Right lobe of liver (tissue), 6 donors: ENCODE measurements at regions not wholly inside any gene's neighbourhood (a gene's known extent, or its start where the extent isn't known, plus 50 kb on each side); places are given as distances from the start of the nearest gene placed in this dataset.

Experiments
- ATAC-seq, 4 donors: fragments of 200-7000 bp; cut with Tn5 transposase; one replicate each; pipeline ENCODE4 v1.9.1; 2020; ENCODE audit warnings: mild to moderate bottlenecking in 4 of 4, moderate library complexity in 4 of 4
- DNase-seq, 3 donors: peaks; one replicate each; pipeline ENCODE4 v3.0.0-alpha.2; 2020
- H3K27ac ChIP-seq, 3 donors: fragments of 200-600 bp; one replicate each; pipeline ENCODE4 v1.8.0; 2022
- H3K27me3 ChIP-seq, 2 donors: fragments of 200-600 bp; one replicate each; pipeline ENCODE4 v1.8.0; 2022
- H3K36me3 ChIP-seq, 4 donors: fragments of 200-600 bp; sonication (generic) in 1 of 4; one replicate each; pipeline versions ENCODE4 v1.5.1 to v1.8.0; 2017 to 2022; ENCODE audit warnings: control low read depth in 1 of 4
- H3K4me1 ChIP-seq, 4 donors: fragments of 200-600 bp; sonication (generic) in 1 of 4; one replicate each; pipeline versions ENCODE4 v1.5.1 to v1.8.0; 2017 to 2022; ENCODE audit warnings: control low read depth in 1 of 4
- H3K4me3 ChIP-seq, 3 donors: fragments of 200-600 bp; one replicate each; pipeline ENCODE4 v1.8.0; 2022
- H3K9me3 ChIP-seq, 4 donors: fragments of 200-600 bp; sonication (generic) in 1 of 4; one replicate each; pipeline versions ENCODE4 v1.5.1 to v1.8.0; 2017 to 2022; ENCODE audit warnings: control low read depth in 1 of 4
- POLR2A ChIP-seq: fragments of 450-650 bp; IDR thresholded peaks from one replicate; pipeline ENCODE4 v1.6.1; 2017; ENCODE audit warnings: antibody characterized with exemption, mild to moderate bottlenecking
- WGBS: methylation state at CpG from one replicate; pipeline ENCODE4 v1.1.6; 2018; ENCODE audit warnings: low coverage, low lambda C conversion rate; ENCODE audit not compliant: insufficient coverage; ENCODE audit errors: missing lambda C conversion rate; 5-methylcytosine and 5-hydroxymethylcytosine counted together
- intact Hi-C, 2 donors: fragments of 100-400 bp; cut with DNase I; formaldehyde crosslinking; loops; one replicate each; pipeline versions ENCODE4 v1.11.2 to v1.14.1; 2022
- TF ChIP-seq, protein P1 (sequence below), 4 donors: fragments of 200-600 bp in 3 of 4; fragments of 450-650 bp in 1 of 4; IDR thresholded peaks; one replicate each; pipeline versions ENCODE4 v1.5.1 to v1.8.0; 2016 to 2022; ENCODE audit warnings: antibody characterized with exemption in 4 of 4, mild to moderate bottlenecking in 2 of 4
- donor health status: DM: no; HTN: yes; CAD: no.
- donor health status: DM: no; HTN: no; CAD: no.
- donor health status: DM: no; HTN: no; CAD: no.
- donor health status: DM: no; HTN: yes; CAD: no.
- donor health status: DM: no; HTN: yes; CAD: no.

DNA sequence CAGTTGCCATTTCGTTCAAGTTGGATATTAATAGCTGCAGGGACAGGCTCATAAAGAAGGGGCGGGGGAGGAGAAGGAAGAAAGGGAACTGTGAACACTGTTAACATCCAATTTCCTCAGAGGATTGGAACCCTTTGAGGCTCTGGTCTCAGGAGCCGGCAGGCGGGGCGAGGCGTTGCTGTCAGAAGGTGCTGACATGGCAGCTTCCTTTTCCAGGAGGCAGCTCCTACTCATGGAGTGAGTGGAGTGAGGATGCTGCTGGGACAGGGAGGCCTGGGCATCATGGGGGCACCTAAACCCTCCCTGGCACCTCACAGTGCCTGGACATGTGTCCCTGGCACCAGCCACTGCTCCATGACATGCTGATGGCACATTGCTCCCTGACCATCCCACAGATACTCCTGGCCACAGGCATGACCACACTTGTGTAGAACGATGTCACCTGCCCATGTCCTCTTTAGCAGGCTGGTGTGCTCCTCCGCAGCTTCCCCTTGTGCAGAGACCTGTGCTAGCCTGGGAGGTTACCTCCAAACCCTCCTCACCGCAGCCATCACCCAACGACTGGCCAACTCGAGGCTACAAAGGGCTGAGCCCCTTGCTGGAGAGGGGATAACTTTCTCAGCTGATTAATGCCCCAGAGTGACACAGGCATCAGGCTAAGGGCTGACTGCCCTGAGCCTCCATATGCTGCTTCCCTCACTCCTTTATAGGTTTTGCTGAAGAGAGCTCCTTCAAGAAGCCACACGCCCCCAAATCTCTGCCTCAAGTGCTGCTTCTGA is 79.6 kb upstream of the NECTIN1 start:
- Histone ChIP-seq H3K27me3 (no peaks in the 10 kb centered on the region), H3K9me3 (no peaks in the 10 kb centered on the region), H3K27ac (no peak overlapping the region), H3K36me3 (no peaks in the 10 kb centered on the region), H3K4me1 (no peaks in the 10 kb centered on the region), H3K4me3 (no peak overlapping the region)
- ATAC-seq (no peak), DNase-seq (no peak)
- 12% methylated on average over 5 of the region's 12 CpGs for WGBS
- TF ChIP-seq, protein P1, sequence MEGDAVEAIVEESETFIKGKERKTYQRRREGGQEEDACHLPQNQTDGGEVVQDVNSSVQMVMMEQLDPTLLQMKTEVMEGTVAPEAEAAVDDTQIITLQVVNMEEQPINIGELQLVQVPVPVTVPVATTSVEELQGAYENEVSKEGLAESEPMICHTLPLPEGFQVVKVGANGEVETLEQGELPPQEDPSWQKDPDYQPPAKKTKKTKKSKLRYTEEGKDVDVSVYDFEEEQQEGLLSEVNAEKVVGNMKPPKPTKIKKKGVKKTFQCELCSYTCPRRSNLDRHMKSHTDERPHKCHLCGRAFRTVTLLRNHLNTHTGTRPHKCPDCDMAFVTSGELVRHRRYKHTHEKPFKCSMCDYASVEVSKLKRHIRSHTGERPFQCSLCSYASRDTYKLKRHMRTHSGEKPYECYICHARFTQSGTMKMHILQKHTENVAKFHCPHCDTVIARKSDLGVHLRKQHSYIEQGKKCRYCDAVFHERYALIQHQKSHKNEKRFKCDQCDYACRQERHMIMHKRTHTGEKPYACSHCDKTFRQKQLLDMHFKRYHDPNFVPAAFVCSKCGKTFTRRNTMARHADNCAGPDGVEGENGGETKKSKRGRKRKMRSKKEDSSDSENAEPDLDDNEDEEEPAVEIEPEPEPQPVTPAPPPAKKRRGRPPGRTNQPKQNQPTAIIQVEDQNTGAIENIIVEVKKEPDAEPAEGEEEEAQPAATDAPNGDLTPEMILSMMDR (IDR thresholded peaks at IDR 0.05) = no peak
- no peak for TF ChIP-seq POLR2A
- intact Hi-C loops = no loop called here

DNA sequence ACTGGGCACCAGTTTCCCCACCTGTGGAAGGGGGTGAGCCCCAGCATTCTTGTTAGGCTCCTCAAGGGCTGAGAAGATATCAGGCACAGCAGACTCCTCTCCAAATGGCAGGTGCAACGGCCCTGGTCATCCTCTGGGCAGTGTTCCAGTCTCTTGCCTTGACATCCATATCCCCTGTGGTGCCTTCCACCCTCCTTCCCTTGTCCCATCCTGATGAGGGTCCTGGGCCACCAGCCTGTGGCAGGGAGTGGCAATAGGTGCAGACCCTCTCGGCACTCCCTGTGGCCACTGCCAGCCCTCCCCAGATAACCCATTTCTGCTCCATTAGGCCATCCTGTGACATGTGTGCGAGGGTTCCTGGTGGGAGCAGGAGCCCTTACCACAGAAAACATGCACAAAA is 78.8 kb upstream of the NECTIN1 start:
- H3K27ac ChIP-seq = no peak overlapping the region
- 100% methylated on average over 2 of the region's 3 CpGs for WGBS
- DNase-seq = no peak
- H3K36me3 ChIP-seq = no peaks in the 10 kb centered on the region
- H3K27me3 ChIP-seq = no peaks in the 10 kb centered on the region
- no peaks in the 10 kb centered on the region for H3K9me3 ChIP-seq
- ATAC-seq = no peak
- H3K4me3 ChIP-seq = no peak overlapping the region
- intact Hi-C loops = no loop called here
- no peak for TF ChIP-seq POLR2A
- TF ChIP-seq, protein P1 (IDR thresholded peaks at IDR 0.05) = no peak
- no peaks in the 10 kb centered on the region for H3K4me1 ChIP-seq

DNA sequence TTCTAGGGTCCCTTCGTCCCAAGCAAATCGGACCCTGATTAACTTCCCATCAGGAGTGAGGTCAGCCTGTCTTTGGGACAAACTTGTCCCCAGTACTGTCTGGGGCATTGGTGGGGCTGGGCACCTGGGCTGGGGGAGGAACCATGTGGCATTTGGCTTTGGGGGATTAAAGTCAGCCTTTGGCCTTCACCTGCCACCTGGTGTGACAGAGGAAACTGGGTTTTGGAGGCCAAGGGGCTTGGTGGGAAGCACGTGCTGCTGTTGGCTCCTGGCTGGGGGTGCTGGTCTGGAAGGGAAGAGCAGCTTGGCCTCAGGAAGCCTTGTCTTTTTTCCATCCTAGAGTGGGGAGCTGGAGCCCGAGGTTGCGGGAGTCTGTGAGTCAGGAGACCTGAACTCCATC is 78.4 kb upstream of the NECTIN1 start:
- H3K9me3 ChIP-seq = no peaks in the 10 kb centered on the region

DNA sequence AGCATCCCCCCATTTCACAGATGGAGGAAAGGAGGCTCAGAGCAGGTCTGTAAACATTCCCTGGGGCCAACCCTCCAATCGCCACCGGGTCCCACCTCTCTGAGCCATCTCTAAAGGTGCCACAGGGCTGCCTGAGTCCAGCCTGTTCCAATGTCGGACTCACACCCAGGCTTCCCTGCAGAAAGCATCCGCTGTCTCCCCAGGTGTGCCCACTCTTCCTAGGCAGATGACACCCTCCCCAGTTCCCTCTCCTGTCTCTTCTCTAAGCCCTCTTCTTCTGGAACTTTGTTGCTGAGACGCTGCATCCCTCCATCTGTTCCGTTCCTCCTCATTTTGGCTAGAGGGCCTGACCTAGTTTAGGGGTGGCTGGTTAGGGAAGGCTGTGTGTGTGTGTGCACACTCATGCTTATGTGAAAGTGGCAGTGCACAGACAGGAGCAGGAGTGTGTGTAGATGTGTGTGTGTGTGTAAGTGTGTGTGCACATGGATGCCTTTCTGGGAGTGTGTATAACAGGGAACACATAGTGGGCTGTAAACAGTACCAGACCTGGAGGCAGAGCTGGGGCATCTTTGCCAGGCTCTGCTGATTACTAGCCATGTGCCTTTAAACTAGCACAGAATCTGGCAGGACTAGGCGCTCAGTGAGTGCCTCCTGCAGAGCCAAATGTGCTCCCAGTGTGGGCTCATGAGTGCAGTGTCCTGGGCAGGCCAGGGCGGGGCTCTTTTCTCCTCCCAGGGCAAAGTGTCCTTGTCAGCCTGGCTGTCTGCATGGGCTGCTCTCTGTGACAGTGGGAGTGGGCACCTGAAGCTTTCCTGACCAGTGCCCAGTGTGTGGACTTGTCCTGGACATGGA is 77.3 kb upstream of the NECTIN1 start:
- no peak for DNase-seq
- Histone ChIP-seq H3K27me3 (no peaks in the 10 kb centered on the region), H3K36me3 (no peaks in the 10 kb centered on the region), H3K27ac (no peak overlapping the region), H3K4me3 (no peak overlapping the region), H3K9me3 (no peaks in the 10 kb centered on the region), H3K4me1 (no peaks in the 10 kb centered on the region)
- intact Hi-C loops = no loop called here
- ATAC-seq = no peak
- WGBS = 93% methylated on average over 2 of the region's 8 CpGs
- TF ChIP-seq POLR2A = no peak
- TF ChIP-seq, protein P1 (IDR thresholded peaks at IDR 0.05) = no peak

More for the DNA sequence above, 78.4 kb upstream of the NECTIN1 start:
- H3K27me3 ChIP-seq = no peaks in the 10 kb centered on the region
- TF ChIP-seq POLR2A = no peak
- TF ChIP-seq, protein P1 (IDR thresholded peaks at IDR 0.05) = no peak
- no peak for ATAC-seq
- intact Hi-C loops = no loop called here
- no peaks in the 10 kb centered on the region for H3K4me1 ChIP-seq
- no peak for DNase-seq
- WGBS = 51% methylated on average over 2 of the region's 5 CpGs
- H3K36me3 ChIP-seq = no peaks in the 10 kb centered on the region
- H3K27ac ChIP-seq = no peak overlapping the region
- no peak overlapping the region for H3K4me3 ChIP-seq
